ENCODE measurements at regions not wholly inside any gene's neighbourhood (a gene's known extent, or its start where the extent isn't known, plus 50 kb on each side); places are given as distances from the start of the nearest gene placed in this dataset.

DNA sequence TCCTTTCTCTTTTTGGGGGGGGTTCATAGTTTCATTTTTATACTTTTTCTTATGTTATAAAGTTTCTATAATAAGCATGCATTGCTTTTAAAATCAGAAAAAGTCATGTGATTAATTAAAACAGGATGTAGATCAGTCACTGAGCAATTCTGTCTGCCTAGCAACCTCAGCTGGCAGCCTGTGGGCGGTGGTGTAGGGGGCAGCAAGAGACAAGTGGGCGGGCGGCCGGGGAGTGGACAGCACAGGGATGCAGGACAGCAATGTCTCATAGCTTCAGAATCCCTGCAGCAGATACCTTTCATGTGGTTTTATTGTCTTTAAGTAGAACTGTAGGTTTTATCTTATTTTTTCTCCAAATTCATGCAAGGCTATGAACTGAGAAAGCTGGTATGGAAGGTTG lies 101.9 kb upstream of the S1PR3 start:
- Histone ChIP-seq H3K23me2 (ENCODE audit: insufficient read length, low read depth, low read length, poor library complexity, severe bottlenecking) (no peaks in the 10 kb centered on the region), H3K27me3 (ENCODE audit: insufficient read depth, low read length) (no peaks in the 10 kb centered on the region), H4K5ac (ENCODE audit: insufficient read length, low read depth, low read length) (no peak overlapping the region), H3K4ac (ENCODE audit: low read depth, low read length) (no peak overlapping the region), H3T11ph (ENCODE audit: low read length) (no peak overlapping the region), H3K4me1 (ENCODE audit: insufficient read depth, low read length) (no peaks in the 10 kb centered on the region), H2AFZ (ENCODE audit: low read length) (no peak overlapping the region), H2BK12ac (ENCODE audit: insufficient read length, low read depth, low read length) (no peak overlapping the region), H2BK15ac (ENCODE audit: low read depth, low read length) (no peak overlapping the region), H4K91ac (ENCODE audit: insufficient read length, low read depth, low read length) (no peak overlapping the region), H3K14ac (ENCODE audit: insufficient read depth, low read length) (no peak overlapping the region), H3K9ac (ENCODE audit: extremely low read depth, insufficient read length, low read length) (no peak overlapping the region), H2BK5ac (ENCODE audit: insufficient read length, low read length) (no peak overlapping the region), H3K18ac (ENCODE audit: insufficient read length, low read depth, low read length) (no peak overlapping the region), H2BK120ac (ENCODE audit: low read depth, low read length, poor library complexity, severe bottlenecking) (no peak overlapping the region), H3K27ac (ENCODE audit: insufficient read length, low read depth, low read length) (no peak overlapping the region), H3K56ac (ENCODE audit: insufficient read length, low read depth, low read length) (no peak overlapping the region), H2AK5ac (ENCODE audit: insufficient read length, low read length) (no peak overlapping the region), H3K79me1 (ENCODE audit: insufficient read depth, low read depth, low read length, poor library complexity, severe bottlenecking) (no peaks in the 10 kb centered on the region), H3K79me2 (ENCODE audit: insufficient read depth, low read length) (no peaks in the 10 kb centered on the region), H3K9me3 (ENCODE audit: control insufficient read depth, low read depth, low read length) (no peaks in the 10 kb centered on the region), H3K23ac (ENCODE audit: insufficient read length, low read depth, low read length) (no peak overlapping the region), H4K20me1 (ENCODE audit: control insufficient read depth, insufficient read depth, insufficient read length) (no peaks in the 10 kb centered on the region), H3K4me2 (ENCODE audit: insufficient read depth, insufficient read length, low read length) (no peak overlapping the region), H2BK20ac (ENCODE audit: low read depth, low read length, poor library complexity, severe bottlenecking) (no peak overlapping the region), H4K8ac (replicated peaks; ENCODE audit: insufficient read length, low read depth, low read length) (no peak overlapping the region)
- Mint-ChIP-seq H3K27ac (no peak overlapping the region), H3K27me3 (ENCODE audit: low read depth) (no peaks in the 10 kb centered on the region), H3K4me3 (no peak overlapping the region), H3K9me3 (peaks cover 0 to 3% of the 10 kb centered on the region in 2 experiments; a peak in 1 of 5 replicates), H3K4me1 (no peaks in the 10 kb centered on the region), H3K36me3 (ENCODE audit: insufficient read depth in 1 of 3, low read depth in 3 of 3) (no peaks in the 10 kb centered on the region)
- no peak for DNase-seq
- TF ChIP-seq, protein P1, sequence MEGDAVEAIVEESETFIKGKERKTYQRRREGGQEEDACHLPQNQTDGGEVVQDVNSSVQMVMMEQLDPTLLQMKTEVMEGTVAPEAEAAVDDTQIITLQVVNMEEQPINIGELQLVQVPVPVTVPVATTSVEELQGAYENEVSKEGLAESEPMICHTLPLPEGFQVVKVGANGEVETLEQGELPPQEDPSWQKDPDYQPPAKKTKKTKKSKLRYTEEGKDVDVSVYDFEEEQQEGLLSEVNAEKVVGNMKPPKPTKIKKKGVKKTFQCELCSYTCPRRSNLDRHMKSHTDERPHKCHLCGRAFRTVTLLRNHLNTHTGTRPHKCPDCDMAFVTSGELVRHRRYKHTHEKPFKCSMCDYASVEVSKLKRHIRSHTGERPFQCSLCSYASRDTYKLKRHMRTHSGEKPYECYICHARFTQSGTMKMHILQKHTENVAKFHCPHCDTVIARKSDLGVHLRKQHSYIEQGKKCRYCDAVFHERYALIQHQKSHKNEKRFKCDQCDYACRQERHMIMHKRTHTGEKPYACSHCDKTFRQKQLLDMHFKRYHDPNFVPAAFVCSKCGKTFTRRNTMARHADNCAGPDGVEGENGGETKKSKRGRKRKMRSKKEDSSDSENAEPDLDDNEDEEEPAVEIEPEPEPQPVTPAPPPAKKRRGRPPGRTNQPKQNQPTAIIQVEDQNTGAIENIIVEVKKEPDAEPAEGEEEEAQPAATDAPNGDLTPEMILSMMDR (conservative IDR thresholded peaks at IDR 0.05), result no peak
- no CpG with 5 or more reads among the region's 4 CpGs for WGBS (ENCODE audit: extremely low coverage, insufficient read length, low lambda C conversion rate)

Measured in H9 (cell line).